K562 (cell line): ENCODE measurements at regions not wholly inside any gene's neighbourhood (a gene's known extent, or its start where the extent isn't known, plus 50 kb on each side); places are given as distances from the start of the nearest gene placed in this dataset. TPM values are rescaled to one million over a fixed set of nuclear protein-coding genes. Genes with fewer than 3 reads are reported as not detected.
"Not testable (repeated sequence)": the region's sequence is repeated elsewhere in the genome, so short reads cannot be mapped to it uniquely, and the experiment has no call there.

Experiments used
- ATAC-seq: fragments of 200-7000 bp; cut with Tn5 transposase; 3 replicates; pipeline ENCODE4 v1.9.1; 2020; ENCODE audit warnings: moderate library complexity
- BruUV-seq: library from RNA; stranded (reverse); fragments of 400-500 nt; replicated peaks from 2 replicates; lab custom pipeline; 2021; lab: Mats Ljungman, UMichigan
- CTCF ChIA-PET: fragments of 300-600 bp; formaldehyde crosslinking; extraction: SDS; loops from one replicate; lab custom pipeline; 2021; ENCODE audit warnings: low intra/inter-chr PET ratio; lab: Yijun Ruan, JAX
- POLR2A ChIA-PET: fragments of 300-600, 350-650 bp; sonication (Branson Sonifier 250); formaldehyde crosslinking; extraction: SDS; loops from one replicate; lab custom pipeline; 2021; ENCODE audit warnings: antibody characterized with exemption, inconsistent platforms; lab: Yijun Ruan, JAX
- DNase-seq, 4 experiments: peaks; one replicate each; pipeline versions ENCODE4 v3.0.0 to v3.0.0-alpha.2; 2011 to 2018; ENCODE audit warnings: low spot score in 3 of 4, mixed read lengths in 3 of 4; ENCODE audit errors: extremely low read depth in 1 of 4
- FAIRE-seq: peaks from 2 replicates; lab custom pipeline; 2011; peaks lifted over from hg19 to GRCh38; lab: Jason Lieb, UNC
- H2AFZ ChIP-seq: 2 replicates; pipeline ENCODE4 v1.6.0; 2011; ENCODE audit warnings: low read depth, low read length, control low read depth, inconsistent platforms
- H3K27ac ChIP-seq: fragments of 200-600 bp; 3 replicates; pipeline ENCODE4 v1.8.0; 2011; ENCODE audit warnings: low read depth, mild to moderate bottlenecking, control low read depth, inconsistent platforms, low read length, moderate library complexity, mixed read lengths; ENCODE audit errors: extremely low read depth
- H3K27me3 ChIP-seq, 2 experiments: fragments of 300-600 bp in 1 of 2; 2 replicates in 1 of 2; 3 replicates in 1 of 2; pipeline versions ENCODE4 v1.6.0 to v1.8.0; 2011; ENCODE audit warnings: inconsistent platforms in 2 of 2, low read length in 2 of 2, mild to moderate bottlenecking in 1 of 2, mixed read lengths in 1 of 2, moderate library complexity in 1 of 2; ENCODE audit not compliant: control insufficient read depth in 2 of 2, insufficient read depth in 2 of 2
- H3K36me3 ChIP-seq: fragments of 300-600 bp; 3 replicates; pipeline ENCODE4 v1.8.0; 2011; ENCODE audit warnings: mild to moderate bottlenecking, low read length, inconsistent platforms; ENCODE audit not compliant: control insufficient read depth, insufficient read depth
- H3K4me1 ChIP-seq, 2 experiments: fragments of 200-600 bp in 1 of 2; replicated peaks in 1 of 2; 2 replicates in 1 of 2; 3 replicates in 1 of 2; pipeline versions ENCODE4 v1.5.1 to v1.8.0; 2011; ENCODE audit warnings: inconsistent platforms in 2 of 2, low read length in 2 of 2, mild to moderate bottlenecking in 1 of 2, mixed read lengths in 1 of 2, moderate library complexity in 1 of 2; ENCODE audit not compliant: control insufficient read depth in 2 of 2, insufficient read depth in 2 of 2
- H3K4me2 ChIP-seq: 2 replicates; pipeline ENCODE4 v1.6.1; 2011; ENCODE audit warnings: low read length, control low read depth, inconsistent platforms, mixed read lengths; ENCODE audit not compliant: insufficient read depth
- H3K4me3 ChIP-seq: fragments of 200-600 bp; sonication (generic), shearing (Covaris generic); 2 replicates; pipeline ENCODE4 v1.5.1; 2016; ENCODE audit warnings: control low read depth, inconsistent platforms
- H3K79me2 ChIP-seq: fragments of 200-600 bp; 3 replicates; pipeline ENCODE4 v1.8.0; 2011; ENCODE audit warnings: low read length, inconsistent platforms; ENCODE audit not compliant: control insufficient read depth, insufficient read depth
- H3K9ac ChIP-seq, 2 experiments: 2 replicates each; pipeline versions ENCODE4 v1.6.0 to v1.6.1; 2011; ENCODE audit warnings: low read depth in 2 of 2, low read length in 2 of 2, control low read depth in 1 of 2, inconsistent platforms in 1 of 2, mild to moderate bottlenecking in 1 of 2, mixed read lengths in 1 of 2; ENCODE audit not compliant: insufficient read depth in 1 of 2
- H3K9me1 ChIP-seq: one replicate; pipeline ENCODE4 v1.6.0; 2011; ENCODE audit warnings: inconsistent platforms, mild to moderate bottlenecking, low read length, moderate library complexity; ENCODE audit not compliant: control insufficient read depth, insufficient read depth
- H3K9me3 ChIP-seq: replicated peaks from 2 replicates; pipeline ENCODE4 v1.5.1; 2011; ENCODE audit warnings: low read depth, low read length, inconsistent platforms; ENCODE audit not compliant: control insufficient read depth, insufficient read depth
- H4K20me1 ChIP-seq: replicated peaks from 2 replicates; pipeline ENCODE4 v1.6.1; 2011; ENCODE audit warnings: low read length, inconsistent platforms, mixed read lengths; ENCODE audit not compliant: control insufficient read depth, insufficient read depth
- WGBS: fragments of 100-300 bp; shearing (Covaris generic); methylation state at CpG from one replicate; pipeline ENCODE4 v1.1.6; 2016; ENCODE audit warnings: low coverage, mixed read lengths; ENCODE audit not compliant: insufficient coverage; ENCODE audit errors: missing lambda C conversion rate; 5-methylcytosine and 5-hydroxymethylcytosine counted together
- in situ Hi-C: fragments of 300-500 bp; cut with MboI; formaldehyde crosslinking; loops from 4 replicates; pipeline ENCODE4 v1.15.0; 2018; ENCODE audit warnings: inconsistent platforms, mixed read lengths
- intact Hi-C: fragments of 100-400 bp; cut with micrococcal nuclease; formaldehyde crosslinking; loops from 2 replicates; pipeline ENCODE4 v1.14.2; 2022
- microRNA-seq: library from miRNA; unstranded; fragments of <30 nt; microRNA quantifications from one replicate; pipeline ENCODE4, GENCODE V29; 2018; ENCODE audit warnings: borderline microRNAs expressed
- small RNA-seq: library from RNA; depleted of rRNA; stranded (forward); fragments of <200 nt; gene quantifications from one replicate; pipeline ENCODE3, GENCODE V24; 2014

DNA sequence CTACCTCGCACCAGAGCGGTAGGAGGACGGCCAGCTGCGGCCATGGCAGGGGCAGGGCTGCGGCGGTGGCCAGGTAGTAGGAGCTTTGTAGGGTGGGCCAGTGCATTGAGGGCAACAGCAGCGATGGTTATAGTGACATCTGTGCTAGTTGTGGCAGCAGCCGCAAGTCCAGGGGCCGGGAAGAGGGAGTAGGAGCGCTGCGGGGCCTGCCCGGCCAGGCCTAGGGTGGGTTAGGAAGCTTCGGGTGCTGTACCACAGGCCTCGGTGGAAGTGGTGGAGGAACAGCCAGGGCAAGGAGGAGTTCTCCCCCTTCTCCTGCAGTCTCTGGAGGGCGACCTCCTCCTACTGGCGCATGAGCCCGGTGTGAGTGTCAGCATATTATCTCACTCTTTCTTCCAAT, 76.2 kb upstream of the POTEB start:
- not testable (repeated sequence) for H3K36me3 ChIP-seq

DNA sequence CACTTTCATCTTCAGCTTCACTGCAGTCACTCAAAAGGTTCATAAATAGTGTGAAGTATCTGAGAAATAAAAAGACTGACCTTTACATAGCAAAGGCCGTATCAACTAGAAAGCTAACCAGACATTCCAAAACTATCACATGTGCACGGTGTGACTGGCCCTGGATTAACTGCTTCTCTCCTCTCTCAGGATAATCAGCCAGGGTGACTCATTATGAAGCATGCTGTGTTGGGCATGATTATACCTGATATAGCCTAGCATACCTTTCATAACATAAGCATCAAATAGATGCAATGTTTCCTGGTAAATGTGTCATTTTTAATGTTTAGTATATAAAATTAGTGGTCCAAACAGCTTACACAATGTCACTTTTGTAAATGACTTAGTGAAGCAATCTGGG, 62.8 kb upstream of the POTEB start:
- FAIRE-seq, CTCF ChIA-PET: not testable (repeated sequence)

More for the DNA sequence above, 76.2 kb upstream of the POTEB start:
- H3K27ac ChIP-seq, BruUV-seq, H4K20me1 ChIP-seq, H3K79me2 ChIP-seq, ATAC-seq, H3K27me3 ChIP-seq, H3K4me2 ChIP-seq, intact Hi-C loops, H3K9me3 ChIP-seq, FAIRE-seq, CTCF ChIA-PET, H3K9ac ChIP-seq, H3K4me3 ChIP-seq, H3K4me1 ChIP-seq, POLR2A ChIA-PET, H2AFZ ChIP-seq, H3K9me1 ChIP-seq, DNase-seq: not testable (repeated sequence)
- in situ Hi-C loops = loop anchor here (25.0 kb wide), 1 partner anchor 416 kb away; no protein-coding TSS in a partner anchor
- no CpG with 5 or more reads among the region's 17 CpGs for WGBS

More for the DNA sequence above, 62.8 kb upstream of the POTEB start:
- H3K9me3 ChIP-seq, H4K20me1 ChIP-seq, H3K27me3 ChIP-seq, in situ Hi-C loops, POLR2A ChIA-PET, DNase-seq, H3K79me2 ChIP-seq, H3K36me3 ChIP-seq, H3K4me1 ChIP-seq, intact Hi-C loops, H3K9ac ChIP-seq, BruUV-seq, H3K9me1 ChIP-seq, H3K4me2 ChIP-seq, H3K4me3 ChIP-seq, H2AFZ ChIP-seq, ATAC-seq, H3K27ac ChIP-seq: not testable (repeated sequence)
- no CpG with 5 or more reads among the region's 2 CpGs for WGBS

Small RNA genes in the stretch of these regions (microRNA-seq; reads per million reads assigned to microRNA genes)
- not detected for gene MIR5701-3

Small RNA genes in the stretch of these regions (small RNA-seq; reads per million reads assigned to genes)
- not detected for gene MIR5701-3
